ENCODE measurements at regions not wholly inside any gene's neighbourhood (a gene's known extent, or its start where the extent isn't known, plus 50 kb on each side); places are given as distances from the start of the nearest gene placed in this dataset.
"Not testable (repeated sequence)": the region's sequence is repeated elsewhere in the genome, so short reads cannot be mapped to it uniquely, and the experiment has no call there.

- H3K27me3 ChIP-seq (ENCODE audit: control insufficient read depth, insufficient read depth, low read length); H3K27ac ChIP-seq (ENCODE audit: low read depth, low read length); H3K36me3 ChIP-seq (ENCODE audit: control insufficient read depth, insufficient read depth, low read length); H3K4me1 ChIP-seq (ENCODE audit: control insufficient read depth, insufficient read depth, low read length); H3K4me3 ChIP-seq (ENCODE audit: low read depth, low read length); H3K9me3 ChIP-seq (ENCODE audit: control insufficient read depth, insufficient read depth, low read depth, low read length); H3K9ac ChIP-seq (ENCODE audit: low read length): not testable (repeated sequence)
Measured at GRCh38 chr21:13974582-13974981, 236.2 kb downstream of the LIPI start.

- H3K9ac ChIP-seq (ENCODE audit: low read length); H3K4me3 ChIP-seq (ENCODE audit: low read depth, low read length); H3K36me3 ChIP-seq (ENCODE audit: control insufficient read depth, insufficient read depth, low read length); H3K9me3 ChIP-seq (ENCODE audit: control insufficient read depth, insufficient read depth, low read depth, low read length); H3K27ac ChIP-seq (ENCODE audit: low read depth, low read length); H3K27me3 ChIP-seq (ENCODE audit: control insufficient read depth, insufficient read depth, low read length); H3K4me1 ChIP-seq (ENCODE audit: control insufficient read depth, insufficient read depth, low read length): not testable (repeated sequence)
Measured at GRCh38 chr21:13969853-13970252, 240.9 kb downstream of the LIPI start.

- not testable (repeated sequence) for H3K4me1 ChIP-seq (ENCODE audit: control insufficient read depth, insufficient read depth, low read length); H3K4me3 ChIP-seq (ENCODE audit: low read depth, low read length); H3K9me3 ChIP-seq (ENCODE audit: control insufficient read depth, insufficient read depth, low read depth, low read length); H3K36me3 ChIP-seq (ENCODE audit: control insufficient read depth, insufficient read depth, low read length); H3K9ac ChIP-seq (ENCODE audit: low read length); H3K27ac ChIP-seq (ENCODE audit: low read depth, low read length); H3K27me3 ChIP-seq (ENCODE audit: control insufficient read depth, insufficient read depth, low read length)
Measured at GRCh38 chr21:13969002-13969401, 241.8 kb downstream of the LIPI start.

- H3K4me1 ChIP-seq (ENCODE audit: control insufficient read depth, insufficient read depth, low read length); H3K27me3 ChIP-seq (ENCODE audit: control insufficient read depth, insufficient read depth, low read length); H3K9me3 ChIP-seq (ENCODE audit: control insufficient read depth, insufficient read depth, low read depth, low read length); H3K36me3 ChIP-seq (ENCODE audit: control insufficient read depth, insufficient read depth, low read length); H3K9ac ChIP-seq (ENCODE audit: low read length); H3K4me3 ChIP-seq (ENCODE audit: low read depth, low read length); H3K27ac ChIP-seq (ENCODE audit: low read depth, low read length): not testable (repeated sequence)
Measured at GRCh38 chr21:13963259-13963658, 247.5 kb downstream of the LIPI start.

- H3K4me3 ChIP-seq (ENCODE audit: low read depth, low read length) = no peak overlapping the region
- no peaks in the 10 kb centered on the region for H3K36me3 ChIP-seq (ENCODE audit: control insufficient read depth, insufficient read depth, low read length)
- no peak overlapping the region for H3K27ac ChIP-seq (ENCODE audit: low read depth, low read length)
- H3K9me3 ChIP-seq (ENCODE audit: control insufficient read depth, insufficient read depth, low read depth, low read length) = peaks cover 22% of the 10 kb centered on the region
- no peaks in the 10 kb centered on the region for H3K27me3 ChIP-seq (ENCODE audit: control insufficient read depth, insufficient read depth, low read length)
- H3K9ac ChIP-seq (ENCODE audit: low read length) = no peak overlapping the region
- no peaks in the 10 kb centered on the region for H3K4me1 ChIP-seq (ENCODE audit: control insufficient read depth, insufficient read depth, low read length)
Measured at GRCh38 chr21:13937236-13937635, 273.5 kb downstream of the LIPI start.

GRCh38 chr21:13936033-13936937 lies 274.5 kb downstream of the LIPI start:
- H3K4me1 ChIP-seq (ENCODE audit: control insufficient read depth, insufficient read depth, low read length) = not testable (repeated sequence)

GRCh38 chr21:13935396-13936032 lies 275.2 kb downstream of the LIPI start:
- H3K36me3 ChIP-seq (ENCODE audit: control insufficient read depth, insufficient read depth, low read length); H3K27ac ChIP-seq (ENCODE audit: low read depth, low read length); H3K9ac ChIP-seq (ENCODE audit: low read length); H3K4me3 ChIP-seq (ENCODE audit: low read depth, low read length); H3K4me1 ChIP-seq (ENCODE audit: control insufficient read depth, insufficient read depth, low read length); H3K27me3 ChIP-seq (ENCODE audit: control insufficient read depth, insufficient read depth, low read length): not testable (repeated sequence)
- peaks cover 25% of the 10 kb centered on the region for H3K9me3 ChIP-seq (ENCODE audit: control insufficient read depth, insufficient read depth, low read depth, low read length)

More at GRCh38 chr21:13936033-13936937, 274.5 kb downstream of the LIPI start:
- not testable (repeated sequence) for H3K27me3 ChIP-seq (ENCODE audit: control insufficient read depth, insufficient read depth, low read length); H3K4me3 ChIP-seq (ENCODE audit: low read depth, low read length); H3K27ac ChIP-seq (ENCODE audit: low read depth, low read length); H3K9ac ChIP-seq (ENCODE audit: low read length); H3K36me3 ChIP-seq (ENCODE audit: control insufficient read depth, insufficient read depth, low read length)
- peaks cover 23% of the 10 kb centered on the region for H3K9me3 ChIP-seq (ENCODE audit: control insufficient read depth, insufficient read depth, low read depth, low read length)

GRCh38 chr21:13934887-13935342 lies 275.8 kb downstream of the LIPI start:
- H3K36me3 ChIP-seq (ENCODE audit: control insufficient read depth, insufficient read depth, low read length); H3K27ac ChIP-seq (ENCODE audit: low read depth, low read length); H3K4me3 ChIP-seq (ENCODE audit: low read depth, low read length); H3K9ac ChIP-seq (ENCODE audit: low read length); H3K4me1 ChIP-seq (ENCODE audit: control insufficient read depth, insufficient read depth, low read length); H3K27me3 ChIP-seq (ENCODE audit: control insufficient read depth, insufficient read depth, low read length): not testable (repeated sequence)
- H3K9me3 ChIP-seq (ENCODE audit: control insufficient read depth, insufficient read depth, low read depth, low read length) = peaks cover 25% of the 10 kb centered on the region

GRCh38 chr21:13923175-13923574 lies 287.6 kb downstream of the LIPI start:
- not testable (repeated sequence) for H3K9me3 ChIP-seq (ENCODE audit: control insufficient read depth, insufficient read depth, low read depth, low read length); H3K4me3 ChIP-seq (ENCODE audit: low read depth, low read length); H3K27me3 ChIP-seq (ENCODE audit: control insufficient read depth, insufficient read depth, low read length); H3K4me1 ChIP-seq (ENCODE audit: control insufficient read depth, insufficient read depth, low read length); H3K27ac ChIP-seq (ENCODE audit: low read depth, low read length); H3K36me3 ChIP-seq (ENCODE audit: control insufficient read depth, insufficient read depth, low read length); H3K9ac ChIP-seq (ENCODE audit: low read length)

- not testable (repeated sequence) for H3K9ac ChIP-seq (ENCODE audit: low read length); H3K27ac ChIP-seq (ENCODE audit: low read depth, low read length); H3K27me3 ChIP-seq (ENCODE audit: control insufficient read depth, insufficient read depth, low read length); H3K36me3 ChIP-seq (ENCODE audit: control insufficient read depth, insufficient read depth, low read length); H3K9me3 ChIP-seq (ENCODE audit: control insufficient read depth, insufficient read depth, low read depth, low read length); H3K4me1 ChIP-seq (ENCODE audit: control insufficient read depth, insufficient read depth, low read length); H3K4me3 ChIP-seq (ENCODE audit: low read depth, low read length)
Measured at GRCh38 chr21:13921455-13921854, 289.3 kb downstream of the LIPI start.

- not testable (repeated sequence) for H3K4me1 ChIP-seq (ENCODE audit: control insufficient read depth, insufficient read depth, low read length); H3K27ac ChIP-seq (ENCODE audit: low read depth, low read length); H3K4me3 ChIP-seq (ENCODE audit: low read depth, low read length); H3K36me3 ChIP-seq (ENCODE audit: control insufficient read depth, insufficient read depth, low read length); H3K9ac ChIP-seq (ENCODE audit: low read length); H3K27me3 ChIP-seq (ENCODE audit: control insufficient read depth, insufficient read depth, low read length)
- H3K9me3 ChIP-seq (ENCODE audit: control insufficient read depth, insufficient read depth, low read depth, low read length) = peaks cover 20% of the 10 kb centered on the region; the same call in 1 of the 2 replicates
Measured at GRCh38 chr21:13907385-13907784, 297.8 kb downstream of the POTED start.
